ENCODE measurements at regions not wholly inside any gene's neighbourhood (a gene's known extent, or its start where the extent isn't known, plus 50 kb on each side); places are given as distances from the start of the nearest gene placed in this dataset.
"Not testable (repeated sequence)": the region's sequence is repeated elsewhere in the genome, so short reads cannot be mapped to it uniquely, and the experiment has no call there.

GRCh38 chr4:189861101-189861500 lies 79.6 kb upstream of the FRG1 start:
- H3K27me3 ChIP-seq, result no peaks in the 10 kb centered on the region
- H3K4me3 ChIP-seq, result no peak overlapping the region
- TF ChIP-seq CTCF (IDR thresholded peaks at IDR 0.05), result no peak
- TF ChIP-seq EP300 (IDR thresholded peaks at IDR 0.05), result no peak
- TF ChIP-seq POLR2A (IDR thresholded peaks at IDR 0.05), result no peak
- intact Hi-C loops (cut with DNase I), result no loop called here
- H3K36me3 ChIP-seq, result no peaks in the 10 kb centered on the region
- no peaks in the 10 kb centered on the region for H3K4me1 ChIP-seq (ENCODE audit: insufficient read depth)
- no peaks in the 10 kb centered on the region for H3K9me3 ChIP-seq
- DNase-seq, result no peak
- H3K27ac ChIP-seq, result no peak overlapping the region

- Histone ChIP-seq H3K4me3 (no peak overlapping the region), H3K27me3 (no peaks in the 10 kb centered on the region), H3K36me3 (no peaks in the 10 kb centered on the region), H3K4me1 (ENCODE audit: insufficient read depth) (no peaks in the 10 kb centered on the region), H3K27ac (no peak overlapping the region), H3K9me3 (no peaks in the 10 kb centered on the region)
- DNase-seq, result no peak
- 42 to 74% (median 71%) methylated on average over 6 to 7 of the region's 7 CpGs for WGBS, 3 donors
- TF ChIP-seq CTCF (IDR thresholded peaks at IDR 0.05) (no peak), POLR2A (IDR thresholded peaks at IDR 0.05) (no peak), EP300 (IDR thresholded peaks at IDR 0.05) (no peak)
- intact Hi-C loops (cut with DNase I), result no loop called here
Observed at GRCh38 chr4:189869236-189869635, 71.4 kb upstream of the FRG1 start.

GRCh38 chr4:189870511-189871234 lies 70.0 kb upstream of the FRG1 start:
- no peak for DNase-seq
- no peak overlapping the region for H3K4me3 ChIP-seq
- intact Hi-C loops (cut with DNase I), result no loop called here
- H3K9me3 ChIP-seq, result no peaks in the 10 kb centered on the region
- TF ChIP-seq EP300 (IDR thresholded peaks at IDR 0.05) (no peak), CTCF (IDR thresholded peaks at IDR 0.05) (no peak)
- H3K27ac ChIP-seq, result no peak overlapping the region
- no peaks in the 10 kb centered on the region for H3K27me3 ChIP-seq
- no peaks in the 10 kb centered on the region for H3K4me1 ChIP-seq (ENCODE audit: insufficient read depth)
- no peaks in the 10 kb centered on the region for H3K36me3 ChIP-seq
- 81 to 89% (median 84%) methylated on average over 9 of the region's 9 CpGs for WGBS, 3 donors

GRCh38 chr4:189874591-189874990 lies 66.1 kb upstream of the FRG1 start:
- no peak overlapping the region for H3K4me3 ChIP-seq
- TF ChIP-seq POLR2A (IDR thresholded peaks at IDR 0.05) (no peak), CTCF (IDR thresholded peaks at IDR 0.05) (no peak), EP300 (IDR thresholded peaks at IDR 0.05) (no peak)
- no peaks in the 10 kb centered on the region for H3K4me1 ChIP-seq (ENCODE audit: insufficient read depth)
- no peak overlapping the region for H3K27ac ChIP-seq
- H3K9me3 ChIP-seq, result no peaks in the 10 kb centered on the region
- no peak for DNase-seq
- H3K36me3 ChIP-seq, result no peaks in the 10 kb centered on the region
- H3K27me3 ChIP-seq, result no peaks in the 10 kb centered on the region
- intact Hi-C loops (cut with DNase I), result no loop called here
- WGBS, 3 donors, result 77 to 88% (median 86%) methylated on average over 2 of the region's 2 CpGs

- H3K27ac ChIP-seq; intact Hi-C loops (cut with DNase I); H3K4me3 ChIP-seq; H3K36me3 ChIP-seq; H3K9me3 ChIP-seq; H3K27me3 ChIP-seq; H3K4me1 ChIP-seq (ENCODE audit: insufficient read depth): not testable (repeated sequence)
- peak in 3 of 5 donors; percentile 23 to 49 (median 24) for DNase-seq
- WGBS, 3 donors, result 90 to 92% (median 90%) methylated on average over 15 of the region's 15 CpGs
Observed at GRCh38 chr4:189881190-189881589, 59.5 kb upstream of the FRG1 start.

- DNase-seq; H3K4me3 ChIP-seq; H3K9me3 ChIP-seq; H3K4me1 ChIP-seq (ENCODE audit: insufficient read depth); H3K27ac ChIP-seq; H3K27me3 ChIP-seq; H3K36me3 ChIP-seq; intact Hi-C loops (cut with DNase I): not testable (repeated sequence)
- 80 to 82% (median 82%) methylated on average over 4 of the region's 4 CpGs for WGBS, 3 donors
Observed at GRCh38 chr4:189888407-189888806, 52.3 kb upstream of the FRG1 start.
